HCT116 (cell line): ENCODE measurements at regions not wholly inside any gene's neighbourhood (a gene's known extent, or its start where the extent isn't known, plus 50 kb on each side); places are given as distances from the start of the nearest gene placed in this dataset.

ENCODE experiments used
- ATAC-seq: fragments of 200-7000 bp; cut with Tn5 transposase; 2 replicates; pipeline ENCODE4 v1.9.1; 2020; ENCODE audit warnings: mild to moderate bottlenecking, moderate library complexity
- BruUV-seq: library from RNA; stranded (reverse); fragments of 400-500 nt; replicated peaks from 2 replicates; lab custom pipeline; 2021; lab: Mats Ljungman, UMichigan
- CTCF ChIA-PET: fragments of 300-600 bp; sonication (Branson Sonifier 250); formaldehyde crosslinking; loops from one replicate; lab custom pipeline; 2021; ENCODE audit warnings: antibody characterized with exemption; lab: Charles Lee
- POLR2A ChIA-PET: fragments of 300-600, 350-600 bp; sonication (Branson Sonifier 250); formaldehyde crosslinking; loops from one replicate; lab custom pipeline; 2021; ENCODE audit warnings: antibody characterized with exemption; lab: Charles Lee
- RAD21 ChIA-PET, 2 experiments: fragments of 300-600 bp; sonication (Branson Sonifier 250); formaldehyde crosslinking; loops; one replicate each; lab custom pipeline; 2023; ENCODE audit warnings: low total read pairs in 2 of 2; ENCODE audit not compliant: uncharacterized antibody in 2 of 2, unreplicated experiment in 2 of 2, low non-redundant PET in 1 of 2; lab: Charles Lee
- DNase-seq: peaks from one replicate; pipeline ENCODE4 v3.0.0-alpha.2; 2010; ENCODE audit warnings: low read depth, low spot score
- H2AFZ ChIP-seq: fragments of 200-600 bp; shearing (Covaris generic), sonication (generic); 2 replicates; pipeline ENCODE4 v1.6.1; 2017; ENCODE audit warnings: low read depth, mixed run types, mixed read lengths, antibody characterized with exemption, low read length; ENCODE audit not compliant: poor library complexity, severe bottlenecking
- H3K27ac ChIP-seq: 2 replicates; pipeline ENCODE4 v1.5.1; 2012; ENCODE audit warnings: low read depth, low read length
- H3K27me3 ChIP-seq: fragments of 200-600 bp; sonication (generic); 2 replicates; pipeline ENCODE4 v1.6.1; 2016; ENCODE audit warnings: mixed run types, low read length, mixed read lengths; ENCODE audit not compliant: insufficient read depth
- H3K36me3 ChIP-seq, 2 experiments: fragments of 200-500 bp in 1 of 2; fragments of 200-600 bp in 1 of 2; sonication (Bioruptor generic) in 1 of 2; sonication (generic) in 1 of 2; 2 replicates each; pipeline versions ENCODE4 v1.5.1 to v1.6.1; 2014 to 2016; ENCODE audit warnings: low read length in 2 of 2, inconsistent platforms in 1 of 2, mixed read lengths in 1 of 2, mixed run types in 1 of 2; ENCODE audit not compliant: insufficient read depth in 2 of 2, control insufficient read depth in 1 of 2
- H3K4me1 ChIP-seq, 2 experiments: fragments of 200-600 bp in 1 of 2; sonication (generic) in 1 of 2; 2 replicates each; pipeline versions ENCODE4 v1.5.1 to v1.6.1; 2012 to 2017; ENCODE audit warnings: low read length in 2 of 2, inconsistent platforms in 1 of 2, mild to moderate bottlenecking in 1 of 2, mixed read lengths in 1 of 2, mixed run types in 1 of 2, moderate library complexity in 1 of 2; ENCODE audit not compliant: insufficient read depth in 2 of 2, control insufficient read depth in 1 of 2
- H3K4me2 ChIP-seq: fragments of 200-600 bp; sonication (generic); 2 replicates; pipeline ENCODE4 v1.6.1; 2017; ENCODE audit warnings: mixed run types, low read length, mixed read lengths
- H3K4me3 ChIP-seq, 2 experiments: fragments of 200-600 bp in 1 of 2; sonication (generic) in 1 of 2; replicated peaks in 1 of 2; 2 replicates each; pipeline ENCODE4 v1.5.1; 2011 to 2016; ENCODE audit warnings: low read length in 2 of 2, control low read depth in 1 of 2, low read depth in 1 of 2, mild to moderate bottlenecking in 1 of 2, mixed read lengths in 1 of 2, mixed run types in 1 of 2
- H3K79me2 ChIP-seq: fragments of 200-600 bp; sonication (generic); 2 replicates; pipeline ENCODE4 v1.6.1; 2017; ENCODE audit warnings: mild to moderate bottlenecking, mixed run types, low read length, moderate library complexity, mixed read lengths; ENCODE audit not compliant: insufficient read depth
- H3K9ac ChIP-seq: fragments of 200-600 bp; sonication (generic); 2 replicates; pipeline ENCODE4 v1.6.1; 2016; ENCODE audit warnings: low read length, mixed read lengths
- H3K9me2 ChIP-seq: fragments of 200-600 bp; sonication (generic), shearing (Covaris generic); 2 replicates; pipeline ENCODE4 v1.6.1; 2017; ENCODE audit warnings: mixed run types, mild to moderate bottlenecking, moderate library complexity; ENCODE audit not compliant: insufficient read depth
- H3K9me3 ChIP-seq, 2 experiments: fragments of 200-500 bp in 1 of 2; fragments of 200-600 bp in 1 of 2; sonication (Bioruptor generic) in 1 of 2; sonication (generic) in 1 of 2; 2 replicates each; pipeline ENCODE4 v1.6.1; 2014 to 2017; ENCODE audit warnings: low read length in 2 of 2, mixed read lengths in 2 of 2, inconsistent platforms in 1 of 2, low read depth in 1 of 2, mild to moderate bottlenecking in 1 of 2, mixed run types in 1 of 2, moderate library complexity in 1 of 2; ENCODE audit not compliant: control insufficient read depth in 1 of 2, insufficient read depth in 1 of 2
- H4K20me1 ChIP-seq: fragments of 200-600 bp; sonication (generic), shearing (Covaris generic); 2 replicates; pipeline ENCODE4 v1.6.1; 2017; ENCODE audit warnings: mixed run types, mild to moderate bottlenecking, moderate library complexity; ENCODE audit not compliant: insufficient read depth
- FOSL1 ChIP-seq: IDR thresholded peaks from 2 replicates; pipeline ENCODE4 v1.6.1; 2012; ENCODE audit warnings: low read depth
- JUND ChIP-seq: IDR thresholded peaks from 2 replicates; pipeline ENCODE4 v1.6.1; 2012
- POLR2AphosphoS5 ChIP-seq: IDR thresholded peaks from 2 replicates; pipeline ENCODE4 v1.6.1; 2011; ENCODE audit warnings: mild to moderate bottlenecking, low read depth, low read length, moderate library complexity
- ZFX ChIP-seq: fragments of 450-650 bp; IDR thresholded peaks from 2 replicates; pipeline ENCODE4 v1.6.1; 2017
- ZNF274 ChIP-seq: fragments of 200-500 bp; sonication (Bioruptor generic); IDR thresholded peaks from 2 replicates; pipeline ENCODE4 v1.6.1; 2014; ENCODE audit warnings: mild to moderate bottlenecking, low read depth, low read length, inconsistent platforms
- intact Hi-C: fragments of 100-400 bp; cut with micrococcal nuclease; formaldehyde crosslinking; loops from 2 replicates; pipeline ENCODE4 v1.10.0; 2022

DNA sequence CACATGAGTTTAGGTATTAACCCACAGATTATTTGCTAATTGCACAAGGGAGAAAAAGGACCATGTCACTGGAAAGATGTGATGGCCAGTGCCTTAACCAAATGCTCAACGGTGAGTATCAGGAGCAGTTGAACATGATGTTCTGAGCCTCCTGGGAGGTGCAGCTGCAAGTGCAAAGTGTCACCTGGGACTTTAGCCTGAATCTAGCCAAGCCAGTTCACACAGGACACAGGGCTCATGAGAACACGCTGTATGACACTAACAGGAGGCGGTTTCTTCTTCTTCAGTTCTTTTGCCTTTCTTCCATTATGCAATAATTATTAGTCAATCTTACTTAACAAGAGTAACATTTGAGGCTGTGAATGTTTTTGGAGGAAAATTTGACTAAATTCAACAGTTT is 225.3 kb downstream of the THBS2 start:
- Histone ChIP-seq H3K27me3 (no peaks in the 10 kb centered on the region), H3K4me1 (no peaks in the 10 kb centered on the region), H2AFZ (no peak overlapping the region), H3K9me3 (no peaks in the 10 kb centered on the region), H3K9ac (no peak overlapping the region), H3K27ac (no peak overlapping the region), H3K4me2 (no peak overlapping the region), H4K20me1 (no peaks in the 10 kb centered on the region), H3K79me2 (no peaks in the 10 kb centered on the region), H3K9me2 (no peaks in the 10 kb centered on the region), H3K36me3 (no peaks in the 10 kb centered on the region), H3K4me3 (no peak overlapping the region)
- TF ChIP-seq FOSL1: no peak
- ChIA-PET CTCF (no interaction called here), POLR2A (no interaction called here), RAD21 (no interaction called here)
- ATAC-seq: no peak
- no peak for DNase-seq
- BruUV-seq: no TSS peak
- intact Hi-C loops: no loop called here

DNA sequence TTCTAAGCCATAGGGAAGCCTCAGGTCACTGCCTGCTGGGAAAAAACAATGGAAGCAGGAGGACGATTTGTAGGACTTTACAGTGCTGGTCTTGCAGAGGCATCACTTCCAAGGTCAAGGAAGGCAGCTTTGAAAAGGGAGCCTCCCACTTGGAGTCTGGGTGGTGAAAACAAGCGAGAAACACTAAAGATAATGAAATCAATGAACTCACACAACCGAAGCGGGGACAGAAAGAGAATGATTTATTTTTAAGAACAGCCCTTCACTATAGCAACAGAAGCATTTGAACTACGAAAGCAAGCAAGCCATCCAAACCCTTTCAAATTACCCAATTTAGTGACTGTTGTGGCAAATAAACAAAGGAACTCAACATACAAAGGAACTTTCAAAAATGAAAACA is 227.5 kb downstream of the THBS2 start:
- Histone ChIP-seq H3K9ac (no peak overlapping the region), H2AFZ (no peak overlapping the region), H3K79me2 (no peaks in the 10 kb centered on the region), H3K27ac (no peak overlapping the region), H3K4me2 (no peak overlapping the region), H3K4me1 (no peaks in the 10 kb centered on the region), H3K36me3 (no peaks in the 10 kb centered on the region), H3K9me2 (no peaks in the 10 kb centered on the region), H3K4me3 (no peak overlapping the region), H3K27me3 (no peaks in the 10 kb centered on the region), H3K9me3 (no peaks in the 10 kb centered on the region), H4K20me1 (no peaks in the 10 kb centered on the region)
- ChIA-PET CTCF (no interaction called here), RAD21 (no interaction called here), POLR2A (no interaction called here)
- BruUV-seq: no TSS peak
- ATAC-seq: no peak
- DNase-seq: no peak
- intact Hi-C loops: no loop called here
- TF ChIP-seq ZFX: no peak
- TF ChIP-seq JUND: no peak
- TF ChIP-seq FOSL1: no peak
- TF ChIP-seq POLR2AphosphoS5: no peak
- TF ChIP-seq ZNF274: no peak
